ENCODE measurements at regions not wholly inside any gene's neighbourhood (a gene's known extent, or its start where the extent isn't known, plus 50 kb on each side); places are given as distances from the start of the nearest gene placed in this dataset.
"Not testable (repeated sequence)": the region's sequence is repeated elsewhere in the genome, so short reads cannot be mapped to it uniquely, and the experiment has no call there.

GRCh38 chr16:64102654-64103053, 1019.2 kb downstream of the CDH11 start:
- no peak for DNase-seq (ENCODE audit: low spot score)

- DNase-seq (ENCODE audit: low spot score) = no peak
Observed at GRCh38 chr16:64098451-64098850, 1023.4 kb downstream of the CDH11 start.

GRCh38 chr16:64096689-64097088, 1025.2 kb downstream of the CDH11 start:
- no peak for DNase-seq (ENCODE audit: low spot score)

- no peak for DNase-seq (ENCODE audit: low spot score)
Observed at GRCh38 chr16:64094992-64095634, 1026.8 kb downstream of the CDH11 start.

- DNase-seq (ENCODE audit: low spot score) = no peak
Observed at GRCh38 chr16:64094181-64094965, 1027.5 kb downstream of the CDH11 start.

- no peak for DNase-seq (ENCODE audit: low spot score)
Observed at GRCh38 chr16:64092271-64092670, 1029.6 kb downstream of the CDH11 start.

- no peak for DNase-seq (ENCODE audit: low spot score)
Observed at GRCh38 chr16:64090327-64090726, 1031.5 kb downstream of the CDH11 start.

- DNase-seq (ENCODE audit: low spot score) = no peak
Observed at GRCh38 chr16:64089697-64090096, 1032.2 kb downstream of the CDH11 start.

GRCh38 chr16:64088838-64089237, 1033.0 kb downstream of the CDH11 start:
- no peak for DNase-seq (ENCODE audit: low spot score)

- DNase-seq (ENCODE audit: low spot score) = no peak
Observed at GRCh38 chr16:64085296-64085695, 1036.6 kb downstream of the CDH11 start.

GRCh38 chr16:64084706-64085105, 1037.2 kb downstream of the CDH11 start:
- DNase-seq (ENCODE audit: low spot score) = no peak

- DNase-seq (ENCODE audit: low spot score) = no peak
Observed at GRCh38 chr16:64083428-64084129, 1038.3 kb downstream of the CDH11 start.

GRCh38 chr16:64077242-64077641, 1044.6 kb downstream of the CDH11 start:
- DNase-seq (ENCODE audit: low spot score) = no peak

- DNase-seq (ENCODE audit: low spot score) = no peak
Observed at GRCh38 chr16:64074706-64075105, 1047.2 kb downstream of the CDH11 start.

GRCh38 chr16:64072131-64072730, 1049.6 kb downstream of the CDH11 start:
- not testable (repeated sequence) for DNase-seq (ENCODE audit: low spot score)

- DNase-seq (ENCODE audit: low spot score) = no peak
Observed at GRCh38 chr16:64065523-64065922, 1056.3 kb downstream of the CDH11 start.

GRCh38 chr16:64061621-64062020, 1060.2 kb downstream of the CDH11 start:
- DNase-seq (ENCODE audit: low spot score) = no peak

GRCh38 chr16:64060631-64061030, 1061.2 kb downstream of the CDH11 start:
- no peak for DNase-seq (ENCODE audit: low spot score)

- no peak for DNase-seq (ENCODE audit: low spot score)
Observed at GRCh38 chr16:64058685-64059084, 1063.2 kb downstream of the CDH11 start.

- no peak for DNase-seq (ENCODE audit: low spot score)
Observed at GRCh38 chr16:64051824-64052223, 1070.0 kb downstream of the CDH11 start.

- DNase-seq (ENCODE audit: low spot score) = no peak
Observed at GRCh38 chr16:64047878-64048277, 1074.0 kb downstream of the CDH11 start.

- no peak for DNase-seq (ENCODE audit: low spot score)
Observed at GRCh38 chr16:64047207-64047606, 1074.7 kb downstream of the CDH11 start.

GRCh38 chr16:64035337-64035736, 1086.5 kb downstream of the CDH11 start:
- no peak for DNase-seq (ENCODE audit: low spot score)

All from germinal center (tissue), 1 donor.